ENCODE measurements at regions not wholly inside any gene's neighbourhood (a gene's known extent, or its start where the extent isn't known, plus 50 kb on each side); places are given as distances from the start of the nearest gene placed in this dataset.

DNA sequence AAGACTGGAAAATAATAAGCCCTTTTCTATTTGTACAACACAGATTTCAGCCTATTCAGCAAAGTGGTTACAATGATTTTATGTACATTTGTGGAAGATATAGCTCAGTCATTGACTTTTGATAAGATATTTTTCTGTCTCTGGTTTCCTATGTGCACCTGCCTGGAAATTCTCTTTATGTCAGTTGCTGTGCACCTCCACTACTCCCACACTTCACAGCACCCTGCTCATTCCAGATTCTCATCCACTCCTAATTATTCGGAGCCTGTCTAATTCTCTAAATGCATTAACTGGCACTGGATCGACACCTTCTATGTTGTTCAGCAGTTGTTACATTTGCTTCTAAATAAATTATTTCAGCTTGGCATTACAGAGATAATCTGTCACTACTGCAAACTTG is 275.1 kb upstream of the RND3 start:
- no peak for DNase-seq

DNA sequence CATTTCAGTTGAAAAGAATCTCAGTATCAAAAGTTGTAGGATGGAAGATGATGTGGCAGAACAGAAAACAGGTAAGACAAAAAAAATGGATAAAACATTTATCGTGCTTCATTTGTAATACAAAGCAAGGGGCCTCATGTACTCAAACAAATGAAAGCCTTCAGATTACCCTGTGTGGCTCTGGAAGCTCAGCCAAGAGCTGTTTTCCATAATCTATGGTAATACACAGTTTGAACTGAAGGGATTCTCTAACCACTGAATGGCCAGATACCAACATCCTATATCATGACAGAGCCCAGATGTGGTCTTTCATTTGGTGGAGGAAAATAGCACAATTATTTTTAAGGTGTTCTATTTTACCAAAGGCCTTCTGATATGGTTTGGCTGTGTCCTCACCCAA is 272.1 kb upstream of the RND3 start:
- DNase-seq = no peak

DNA sequence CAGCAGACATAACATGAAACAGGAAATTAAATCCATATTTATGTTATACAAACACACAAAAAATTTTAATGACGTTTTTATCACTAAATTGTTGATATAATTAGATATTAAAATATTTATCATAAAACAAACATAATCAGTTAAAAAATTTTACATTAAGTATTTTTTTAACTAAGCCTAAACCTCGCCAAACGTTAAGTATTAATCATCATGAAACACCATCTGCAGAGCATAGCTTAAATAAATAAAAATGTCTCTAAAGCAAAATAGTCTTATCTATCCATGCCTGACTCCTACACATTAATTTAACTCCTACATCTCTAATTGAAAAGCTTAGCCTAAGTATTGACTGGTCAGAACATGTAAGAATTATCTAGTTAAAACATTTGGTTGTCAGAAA is 271.6 kb upstream of the RND3 start:
- DNase-seq = no peak

DNA sequence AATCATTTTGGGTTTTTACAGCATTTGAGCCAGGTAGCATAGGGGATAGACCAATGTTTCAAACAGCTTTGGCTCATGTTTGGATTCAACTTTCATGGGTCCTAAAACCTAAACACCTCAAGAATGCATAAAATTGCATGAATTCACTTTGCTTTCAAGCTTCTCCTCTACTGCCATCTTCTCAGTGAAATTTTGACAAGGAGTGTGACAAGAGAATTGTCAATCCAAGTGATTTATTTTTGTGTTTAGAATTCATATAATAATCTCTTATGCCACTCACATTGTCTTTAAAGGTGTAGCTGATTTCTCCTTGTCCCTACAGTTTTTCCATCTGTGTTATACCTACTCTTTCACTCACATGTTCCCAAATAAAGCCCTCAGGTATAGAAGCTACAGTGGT is 264.8 kb upstream of the RND3 start:
- no peak for DNase-seq

DNA sequence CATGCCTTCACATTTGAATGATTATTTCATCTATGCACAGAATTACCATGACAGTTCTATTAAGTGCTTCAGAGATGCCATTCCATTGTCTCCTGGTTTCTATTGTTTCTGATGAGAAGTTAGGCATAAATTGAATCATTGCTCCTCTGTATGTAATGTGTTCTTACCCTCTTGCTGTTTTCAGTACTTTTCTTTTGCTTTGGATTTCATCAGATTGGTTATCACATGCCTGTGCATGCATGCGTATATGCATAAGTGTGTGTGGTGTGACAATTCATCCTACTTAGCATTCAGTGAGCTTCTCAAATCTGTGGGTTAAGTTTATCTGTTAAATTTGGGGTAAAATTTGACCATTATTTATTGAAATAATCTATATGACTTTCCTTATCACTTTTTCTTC is 263.3 kb upstream of the RND3 start:
- DNase-seq = no peak

DNA sequence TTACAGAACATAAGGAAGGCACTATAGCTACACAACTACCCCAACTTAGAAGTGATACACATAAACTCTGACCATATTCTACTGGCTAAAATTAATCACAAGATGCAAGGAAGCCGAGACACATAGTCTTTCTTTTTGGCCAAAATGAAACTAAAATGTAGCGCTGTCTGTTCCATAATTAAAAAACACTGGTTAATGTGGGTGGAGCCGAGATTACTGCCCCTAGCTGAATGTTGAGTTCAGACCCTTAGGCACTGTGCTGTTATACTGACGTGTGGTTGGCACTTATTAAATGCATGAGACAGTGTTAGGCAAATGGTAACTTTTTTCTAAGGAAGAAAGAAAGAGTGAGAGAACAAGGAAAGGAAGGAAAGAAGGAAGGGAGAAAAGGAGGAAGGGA is 254.6 kb upstream of the RND3 start:
- no peak for DNase-seq

DNA sequence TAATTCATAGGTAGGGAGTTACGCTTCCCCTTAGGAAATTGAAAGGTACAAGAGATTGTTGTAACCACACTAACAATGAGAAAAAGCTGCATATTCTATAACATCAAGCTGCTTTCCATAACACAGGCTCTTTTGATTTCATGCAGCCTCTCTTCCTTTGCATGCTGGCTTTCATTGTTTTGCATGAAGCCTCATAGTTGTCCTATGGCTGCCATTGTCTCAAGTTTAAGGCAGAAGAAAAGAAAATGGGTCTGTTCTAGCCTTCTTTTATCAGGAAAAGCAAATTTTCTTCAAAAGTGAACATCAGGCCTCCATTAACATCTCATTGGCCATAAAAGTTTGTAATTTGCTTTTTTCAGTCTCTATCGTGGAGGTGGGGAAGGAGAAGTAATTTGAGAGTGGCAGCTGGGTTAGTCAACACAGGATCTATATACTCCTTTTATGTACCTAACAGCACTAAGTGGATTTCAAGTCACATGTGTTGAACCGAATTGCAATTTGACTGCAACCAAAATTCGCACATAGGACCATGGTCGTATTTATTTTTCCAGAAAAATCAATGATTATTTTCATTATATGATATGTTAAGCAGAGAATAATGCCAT is 248.5 kb upstream of the RND3 start:
- no peak for DNase-seq

DNA sequence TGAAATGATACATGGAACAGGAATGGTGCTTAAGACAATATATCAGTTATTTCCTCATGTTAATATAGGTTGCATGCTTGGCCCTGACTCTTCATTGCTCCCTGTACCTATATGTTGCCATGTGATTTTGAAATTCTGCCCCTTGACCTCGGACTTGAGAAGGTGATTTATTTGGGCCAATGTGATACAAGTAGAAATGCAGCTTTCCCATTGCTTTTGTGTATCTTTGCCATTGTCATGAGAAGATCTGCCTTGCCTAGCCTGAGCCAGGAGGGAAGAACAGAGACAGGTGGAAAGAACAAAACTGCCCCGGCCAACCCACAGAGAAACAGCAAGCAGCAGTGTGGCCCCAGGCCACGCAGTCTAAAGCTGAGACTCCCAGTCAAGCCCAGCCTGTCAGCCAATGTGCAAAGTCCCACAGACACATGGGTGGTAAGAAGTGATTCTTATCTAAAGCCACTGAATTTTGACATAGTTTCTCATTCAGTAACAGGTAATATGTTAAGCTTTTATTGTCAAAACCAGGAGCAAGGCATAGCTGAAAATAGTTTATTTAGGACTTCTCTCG is 245.7 kb upstream of the RND3 start:
- no peak for DNase-seq

DNA sequence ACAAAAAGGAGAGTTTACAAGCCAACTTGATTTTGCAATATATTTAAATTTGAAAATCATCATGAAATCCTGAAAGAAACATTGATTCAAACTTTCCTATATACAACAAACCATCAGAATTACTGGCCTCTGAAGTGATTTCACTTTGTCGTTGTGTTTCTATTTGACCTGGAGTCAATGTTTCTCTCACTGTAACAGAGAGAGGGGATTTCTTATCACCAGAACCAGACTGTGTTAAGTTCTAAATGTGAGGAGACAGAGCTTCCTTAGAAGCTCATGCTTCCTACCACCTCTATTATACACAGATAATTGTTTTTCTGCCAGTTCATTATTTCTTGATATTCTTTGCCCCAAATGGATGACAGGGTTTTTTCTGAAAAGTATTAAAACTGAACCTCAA is 245.0 kb upstream of the RND3 start:
- DNase-seq = no peak

DNA sequence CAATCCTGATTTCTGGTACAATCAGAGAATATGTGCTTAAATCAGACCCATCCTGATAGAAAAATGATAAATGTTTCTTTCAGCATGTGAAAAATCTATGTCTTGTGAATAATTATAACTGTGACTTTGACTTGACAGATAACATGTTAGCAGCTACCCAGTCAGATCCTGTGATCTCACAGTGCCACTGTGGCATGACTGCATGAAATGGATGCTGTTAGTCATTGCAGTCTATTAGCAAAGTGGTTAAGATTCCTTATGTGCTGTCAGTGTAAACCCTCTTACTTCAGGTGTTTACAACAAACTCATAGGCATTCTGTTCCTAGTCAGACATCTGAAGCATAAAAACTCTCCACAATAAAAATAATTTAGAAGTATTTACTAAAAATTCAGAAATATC is 244.6 kb upstream of the RND3 start:
- DNase-seq = no peak

DNA sequence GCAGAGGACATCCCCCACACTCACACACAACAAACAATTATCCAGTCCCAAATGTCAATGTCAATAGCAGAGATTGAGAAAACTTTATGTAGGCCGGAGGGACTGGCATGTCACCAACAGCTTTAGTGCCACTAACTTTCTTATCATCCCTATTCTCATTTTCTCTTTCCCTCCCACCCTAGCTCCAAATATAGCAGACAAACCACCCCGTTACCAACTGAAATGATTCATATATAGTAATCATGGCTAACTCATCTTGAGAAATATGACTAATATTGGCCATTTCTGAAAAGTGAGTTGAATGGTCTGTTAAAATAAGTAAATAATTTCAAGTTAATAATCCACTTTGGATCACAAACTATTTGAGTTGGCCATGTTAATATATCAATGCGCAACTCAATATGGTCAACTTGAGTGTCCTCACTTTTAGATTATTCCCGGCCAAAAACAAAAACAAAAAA is 242.1 kb upstream of the RND3 start:
- DNase-seq = no peak

DNA sequence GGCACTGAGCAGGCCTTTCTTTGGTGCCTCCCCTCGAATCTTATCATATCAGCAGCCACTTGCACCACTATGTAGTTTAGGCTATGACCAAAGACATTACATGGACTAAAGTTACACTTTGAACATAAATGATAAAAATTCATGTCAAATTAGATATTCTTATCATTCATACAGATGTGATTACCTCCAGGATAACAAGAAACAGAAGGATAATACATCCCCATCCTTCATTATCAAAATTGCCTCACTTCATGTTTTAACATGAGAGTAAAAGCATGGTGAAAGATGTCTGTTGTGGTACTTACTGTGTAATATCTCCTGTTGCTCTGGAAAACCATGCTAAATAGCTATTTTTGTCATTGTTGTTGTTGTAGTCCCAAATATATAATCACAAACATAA is 230.8 kb upstream of the RND3 start:
- DNase-seq = no peak

DNA sequence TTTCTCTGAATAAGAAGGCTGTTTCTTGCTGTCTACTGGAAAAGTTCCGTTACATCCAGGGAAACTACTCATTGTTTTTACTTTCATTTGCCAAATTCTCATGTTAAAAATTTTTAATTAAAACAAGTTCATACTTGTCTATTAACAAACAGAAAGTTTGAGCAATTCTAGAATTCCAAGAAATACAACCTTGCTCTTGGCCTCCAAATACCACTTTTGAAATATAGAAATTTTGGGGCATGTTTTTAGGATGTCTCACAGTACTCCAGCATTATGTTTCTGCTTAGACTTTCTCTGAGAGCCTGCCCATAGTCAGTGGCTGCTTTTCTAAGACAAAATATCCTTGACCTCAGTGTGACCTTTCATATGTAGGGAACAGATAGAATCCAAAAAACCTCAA is 228.7 kb upstream of the RND3 start:
- DNase-seq = no peak

DNA sequence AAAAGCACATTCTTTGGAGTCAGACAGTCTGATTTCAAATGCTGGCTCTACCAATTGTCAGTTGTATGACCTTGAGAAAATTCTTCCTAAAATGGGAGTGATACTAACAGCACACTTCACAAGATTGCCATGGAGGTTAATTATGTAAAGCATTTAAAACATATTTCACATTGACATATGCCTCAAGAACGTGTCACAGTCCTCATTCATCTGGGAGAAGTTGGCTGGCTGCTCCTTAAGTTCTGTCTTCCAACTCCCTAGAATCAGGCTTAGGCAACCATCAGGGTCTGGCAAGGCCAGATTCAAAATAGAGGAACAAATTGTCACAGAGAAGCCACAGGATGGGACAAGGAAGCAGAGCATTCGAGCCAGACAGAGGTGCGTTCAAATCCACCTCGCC is 228.0 kb upstream of the RND3 start:
- no peak for DNase-seq

DNA sequence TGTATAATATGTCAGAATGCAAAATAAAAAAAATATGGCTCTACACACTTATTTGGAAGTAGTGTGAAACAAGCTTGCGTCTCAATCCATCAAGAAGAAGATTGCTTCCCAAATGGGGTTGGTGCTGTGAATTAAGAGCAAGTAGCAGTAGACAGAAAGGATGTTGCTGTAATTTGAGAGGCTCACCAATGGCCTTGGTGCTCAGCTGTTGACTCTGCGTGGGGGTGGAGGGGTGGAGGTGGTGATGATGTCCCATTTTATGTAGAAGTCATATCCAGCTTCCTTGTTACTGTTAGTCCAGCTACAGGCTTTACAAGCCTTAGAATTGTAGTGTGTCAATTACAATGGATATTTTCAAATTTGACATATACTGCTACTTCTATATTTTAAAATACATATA is 223.4 kb upstream of the RND3 start:
- DNase-seq = no peak

DNA sequence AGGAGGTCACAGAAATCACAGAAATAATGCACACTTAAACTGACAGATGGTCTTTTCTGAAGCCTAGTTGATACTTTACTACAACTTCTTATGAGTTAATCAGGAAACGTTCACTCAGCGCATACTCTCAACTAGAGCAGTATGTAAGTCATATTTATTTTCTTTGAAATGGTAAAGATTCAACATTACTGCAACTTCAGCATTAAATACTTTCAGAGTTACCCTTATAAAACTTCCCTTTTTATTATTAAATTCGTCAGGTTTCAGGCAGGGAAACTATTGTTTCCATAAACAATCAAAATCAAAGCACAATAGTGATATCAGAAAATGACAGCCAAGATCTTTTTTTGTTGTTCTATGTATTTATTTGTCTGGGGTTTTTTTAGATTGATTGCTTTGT is 222.6 kb upstream of the RND3 start:
- no peak for DNase-seq

DNA sequence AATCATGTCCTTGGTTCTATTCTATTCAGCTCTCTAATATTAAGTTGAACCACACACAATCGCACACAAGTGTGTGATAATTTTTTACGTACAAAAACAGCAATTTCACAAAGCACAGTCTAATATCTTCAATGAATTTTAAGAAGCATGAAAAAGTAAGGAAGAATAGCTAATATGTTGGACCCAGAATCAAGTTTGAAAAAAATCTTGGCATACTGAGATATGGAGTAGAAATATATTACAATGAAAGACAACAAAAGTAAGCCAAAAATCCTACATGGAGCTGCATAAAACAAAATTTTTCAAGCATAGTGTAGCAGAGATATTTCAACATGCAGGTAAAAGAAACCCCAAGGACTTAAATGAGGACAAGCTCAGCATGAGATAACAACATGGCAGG is 219.1 kb upstream of the RND3 start:
- DNase-seq = no peak

DNA sequence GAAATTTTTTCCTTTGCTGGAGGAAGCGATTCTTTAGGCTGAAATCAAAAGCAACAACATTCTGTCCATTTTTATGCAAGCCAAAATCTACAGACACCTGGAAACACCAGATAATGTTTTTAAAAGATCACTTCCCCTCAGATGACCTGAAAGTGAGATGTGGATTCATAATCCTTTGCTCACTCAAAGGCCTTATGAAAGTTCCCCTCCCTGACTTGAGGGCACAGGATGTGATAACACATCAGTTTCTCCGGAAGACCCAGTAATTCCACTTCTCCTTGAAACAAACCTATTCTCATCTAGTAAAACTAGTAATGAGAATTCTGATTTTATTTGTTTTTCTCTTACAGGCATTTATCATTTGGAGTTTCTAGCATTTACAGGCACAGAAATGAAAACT is 218.3 kb upstream of the RND3 start:
- no peak for DNase-seq

DNA sequence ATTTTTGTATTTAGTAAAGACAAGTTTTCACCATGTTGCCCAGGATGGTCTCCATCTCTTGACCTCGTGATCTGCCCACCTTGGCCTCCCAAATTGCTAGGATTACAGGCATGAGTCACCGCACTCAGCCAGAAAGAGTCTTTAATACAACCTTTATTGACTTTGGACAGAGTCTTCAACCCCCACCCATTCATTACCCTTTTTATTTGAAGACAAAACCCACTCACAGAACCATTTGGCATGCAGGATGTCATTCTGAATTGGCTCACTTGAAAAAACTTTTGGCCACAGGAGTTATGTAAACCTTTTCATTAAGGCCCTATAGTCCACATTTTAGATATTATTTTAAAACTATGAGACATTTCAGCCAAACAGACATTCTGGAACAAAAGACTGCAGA is 217.9 kb upstream of the RND3 start:
- DNase-seq = no peak

DNA sequence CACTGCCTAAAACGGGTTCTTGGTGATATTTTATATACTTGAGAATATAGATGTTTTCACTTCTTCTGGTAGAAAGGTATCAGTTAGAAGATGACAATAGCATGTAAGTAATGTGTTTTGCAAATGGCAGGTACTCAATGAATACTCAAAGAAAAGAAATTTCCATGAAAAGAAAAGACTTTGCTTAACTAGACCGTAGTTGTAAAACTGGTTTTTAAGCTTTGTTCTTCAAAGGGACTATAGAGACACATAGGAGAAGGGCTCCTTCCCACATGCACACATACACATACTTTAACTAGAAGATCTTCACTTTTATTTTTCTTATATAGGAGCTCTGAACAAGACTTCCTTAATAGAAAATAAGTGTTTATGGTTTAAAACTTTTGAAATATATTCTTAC is 215.3 kb upstream of the RND3 start:
- DNase-seq = no peak

DNA sequence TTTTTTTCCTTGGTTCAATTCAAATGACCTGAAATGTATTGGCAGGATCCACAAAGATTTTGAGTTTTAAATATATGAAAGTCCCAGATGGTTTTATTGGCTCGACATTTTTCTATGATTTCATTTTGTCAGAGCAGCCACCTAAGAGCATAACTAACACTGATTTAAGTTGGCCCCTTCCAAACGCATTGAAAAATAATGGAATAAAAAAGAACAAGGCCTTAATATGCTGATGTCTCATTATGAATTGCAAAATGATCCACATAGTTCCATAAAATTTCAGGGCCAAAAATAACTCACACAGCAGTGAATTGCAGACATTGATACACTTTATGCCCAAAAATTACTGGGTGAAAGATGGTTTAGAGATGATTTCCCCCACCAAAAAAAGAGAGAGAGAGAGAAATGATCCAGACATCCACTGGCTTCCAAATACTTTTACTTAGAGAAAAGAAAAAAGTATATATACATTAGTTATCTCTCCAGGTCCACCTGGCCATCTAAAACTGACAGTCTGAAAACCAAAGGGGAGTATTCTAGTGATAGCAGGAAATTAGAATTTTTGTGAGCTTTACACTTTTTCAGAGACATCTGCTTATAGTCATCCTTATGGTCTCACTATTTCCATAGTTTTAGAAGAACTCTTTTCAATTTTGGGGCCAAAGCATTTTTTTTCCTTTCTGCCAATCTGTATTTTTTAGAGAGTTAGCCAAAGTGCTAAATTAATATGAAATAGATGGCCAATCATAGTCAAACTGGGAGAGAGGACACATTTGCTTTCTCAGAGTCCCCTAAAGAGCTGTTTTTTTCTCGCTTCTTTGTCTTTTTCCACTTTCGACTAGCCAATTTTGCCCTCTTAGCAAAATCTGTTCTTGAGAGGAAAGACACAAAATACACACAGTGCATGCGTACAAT is 213.5 kb upstream of the RND3 start:
- no peak for DNase-seq

DNA sequence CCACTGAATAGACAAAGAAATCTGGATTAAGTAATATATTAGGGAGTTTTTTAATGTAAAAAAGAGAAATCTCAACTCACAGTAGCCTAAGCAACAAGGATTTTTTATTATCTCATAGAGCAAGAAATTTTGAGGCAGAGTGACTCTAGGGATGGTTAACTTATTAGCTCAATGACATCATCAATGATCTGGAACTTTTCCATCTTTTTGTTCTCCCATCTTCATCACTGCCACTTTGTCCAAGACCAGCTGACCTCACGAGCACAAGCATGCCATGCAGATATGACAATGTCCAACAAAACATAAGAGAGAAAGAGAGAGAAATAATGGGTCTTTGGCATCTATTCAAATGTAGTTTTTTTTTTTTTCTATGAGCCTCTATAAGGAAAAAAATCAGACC is 211.8 kb upstream of the RND3 start:
- DNase-seq = no peak

DNA sequence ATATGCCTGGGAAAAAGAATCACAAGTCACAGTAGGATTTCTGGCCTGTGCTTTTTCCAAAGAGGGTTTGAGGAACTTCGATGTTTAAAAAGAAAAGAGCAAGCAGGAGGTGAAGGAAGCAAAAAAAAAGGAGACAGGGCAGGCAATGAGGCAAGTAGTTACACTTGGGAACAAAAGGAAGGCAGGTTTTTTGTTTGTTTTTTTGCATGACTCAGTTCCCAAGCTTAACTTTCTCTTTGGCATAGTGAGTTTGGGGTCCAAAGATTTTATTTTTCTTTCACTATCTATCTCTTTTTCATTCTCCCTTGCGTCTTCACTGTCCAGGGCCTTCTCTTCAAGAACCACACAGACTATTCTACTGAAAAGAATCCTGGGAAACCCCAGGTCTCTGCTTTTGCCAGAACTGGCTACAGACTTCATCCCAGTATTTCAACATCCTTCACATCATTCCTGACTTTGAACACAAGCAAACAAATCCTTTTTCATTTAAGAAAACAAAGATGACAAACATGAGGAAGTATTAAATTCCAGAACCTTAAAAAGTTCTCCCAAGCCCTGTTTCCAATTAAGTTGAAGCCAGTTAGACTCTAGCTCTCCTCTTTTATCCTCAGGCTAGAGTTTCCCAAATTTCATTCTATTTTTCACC is 210.7 kb upstream of the RND3 start:
- no peak for DNase-seq

DNA sequence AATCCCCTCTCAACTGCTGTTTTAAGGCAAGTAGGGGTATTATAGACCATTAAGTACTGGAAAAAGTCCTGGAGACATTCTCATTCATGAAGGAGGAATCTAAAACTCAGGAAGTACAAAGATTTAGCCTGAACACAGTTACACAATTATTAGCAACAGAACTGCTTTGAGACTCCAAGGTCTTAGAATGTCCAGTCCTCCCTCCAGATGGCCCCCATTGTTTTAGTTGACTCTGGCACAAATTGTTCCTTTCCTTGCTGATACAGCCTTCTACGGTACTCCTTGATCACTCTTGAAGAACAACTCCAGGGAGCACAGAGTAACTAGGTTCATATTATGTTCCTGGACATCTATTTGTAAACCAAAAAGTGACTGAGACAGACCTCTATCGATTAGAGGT is 210.1 kb upstream of the RND3 start:
- no peak for DNase-seq
